GM23338 (cell line): ENCODE measurements at regions not wholly inside any gene's neighbourhood (a gene's known extent, or its start where the extent isn't known, plus 50 kb on each side); places are given as distances from the start of the nearest gene placed in this dataset.

ENCODE experiments used
- ATAC-seq: fragments of 200-7000 bp; cut with Tn5 transposase; 3 replicates; pipeline ENCODE4 v1.9.1; 2020
- DNase-seq: peaks from one replicate; pipeline ENCODE4 v3.0.0-alpha.2; 2015; ENCODE audit warnings: low spot score
- H2AFZ ChIP-seq: fragments of 200-600 bp; sonication (generic); 2 replicates; pipeline ENCODE4 v1.8.0; 2016; ENCODE audit warnings: antibody characterized with exemption, mild to moderate bottlenecking, moderate library complexity
- H3F3A ChIP-seq: fragments of 200-600 bp; sonication (generic); replicated peaks from 2 replicates; pipeline ENCODE4 v1.8.0; 2017; ENCODE audit warnings: antibody characterized with exemption, mixed run types, low read depth
- H3K27ac ChIP-seq: fragments of 200-600 bp; sonication (generic); 2 replicates; pipeline ENCODE4 v1.6.1; 2016; ENCODE audit warnings: low read depth
- H3K27me3 ChIP-seq: fragments of 200-600 bp; sonication (generic); 2 replicates; pipeline ENCODE4 v1.8.0; 2016; ENCODE audit warnings: mild to moderate bottlenecking, mixed run types, moderate library complexity; ENCODE audit not compliant: insufficient read depth
- H3K36me3 ChIP-seq: fragments of 200-600 bp; sonication (generic); 2 replicates; pipeline ENCODE4 v1.8.0; 2016; ENCODE audit warnings: mild to moderate bottlenecking; ENCODE audit not compliant: insufficient read depth
- H3K4me1 ChIP-seq: fragments of 200-600 bp; sonication (generic); 2 replicates; pipeline ENCODE4 v1.8.0; 2016; ENCODE audit warnings: mild to moderate bottlenecking, moderate library complexity; ENCODE audit not compliant: insufficient read depth
- H3K4me2 ChIP-seq: fragments of 200-600 bp; sonication (generic); 2 replicates; pipeline ENCODE4 v1.7.1; 2017; ENCODE audit warnings: mixed run types
- H3K4me3 ChIP-seq: fragments of 200-600 bp; sonication (generic); 2 replicates; pipeline ENCODE4 v1.6.1; 2016; ENCODE audit warnings: mixed run types
- H3K79me2 ChIP-seq: fragments of 200-600 bp; sonication (generic); replicated peaks from 2 replicates; pipeline ENCODE4 v1.8.0; 2017; ENCODE audit warnings: mild to moderate bottlenecking; ENCODE audit not compliant: insufficient read depth
- H3K9me2 ChIP-seq: fragments of 200-600 bp; sonication (generic); 2 replicates; pipeline ENCODE4 v1.8.0; 2017; ENCODE audit not compliant: insufficient read depth
- H4K20me1 ChIP-seq: fragments of 200-600 bp; sonication (generic); replicated peaks from 2 replicates; pipeline ENCODE4 v1.8.0; 2017; ENCODE audit warnings: mild to moderate bottlenecking; ENCODE audit not compliant: insufficient read depth
- H3K27ac Mint-ChIP-seq: 2 replicates; pipeline ENCODE4 v1.8.0; 2020; ENCODE audit warnings: inconsistent platforms, mild to moderate bottlenecking, moderate library complexity, mixed read lengths
- H3K27me3 Mint-ChIP-seq: 3 replicates; pipeline ENCODE4 v1.8.0; 2022; ENCODE audit warnings: low read depth, mild to moderate bottlenecking, moderate library complexity, mixed read lengths, inconsistent platforms; ENCODE audit not compliant: insufficient read depth, poor library complexity
- H3K36me3 Mint-ChIP-seq: 3 replicates; pipeline ENCODE4 v1.8.0; 2021; ENCODE audit warnings: low read depth, mild to moderate bottlenecking, inconsistent platforms, moderate library complexity, mixed read lengths
- H3K4me1 Mint-ChIP-seq: 3 replicates; pipeline ENCODE4 v1.8.0; 2020; ENCODE audit warnings: mild to moderate bottlenecking, inconsistent platforms, mixed read lengths
- H3K4me3 Mint-ChIP-seq: 3 replicates; pipeline ENCODE4 v1.8.0; 2021; ENCODE audit warnings: moderate library complexity, mild to moderate bottlenecking, inconsistent platforms, mixed read lengths
- H3K9me3 Mint-ChIP-seq: 3 replicates; pipeline ENCODE4 v1.8.0; 2020; ENCODE audit warnings: moderate library complexity, mild to moderate bottlenecking, inconsistent platforms, mixed read lengths
- CREB1 ChIP-seq: fragments of 250-450 bp; sonication (Bioruptor Pico); IDR thresholded peaks from 2 replicates; pipeline ENCODE4 v1.5.0; 2020; ENCODE audit warnings: low read depth, mild to moderate bottlenecking, moderate library complexity
- CTCF ChIP-seq, 2 experiments: fragments of 200-600 bp in 1 of 2; sonication (generic) in 1 of 2; conservative IDR thresholded peaks; 2 replicates each; pipeline versions ENCODE4 v1.5.1 to v1.6.1; 2016 to 2017; ENCODE audit warnings: antibody characterized with exemption in 2 of 2, low read depth in 2 of 2, mild to moderate bottlenecking in 2 of 2, moderate library complexity in 1 of 2
- ETS1 ChIP-seq: IDR thresholded peaks from 2 replicates; pipeline ENCODE4 v1.6.1; 2016; ENCODE audit warnings: antibody characterized with exemption
- EZH2 ChIP-seq: fragments of 200-600 bp; sonication (generic); IDR thresholded peaks from one replicate; pipeline ENCODE4 v1.8.0; 2017; ENCODE audit warnings: antibody characterized with exemption, mild to moderate bottlenecking, low read depth; ENCODE audit not compliant: unreplicated experiment
- EZH2phosphoT487 ChIP-seq: fragments of 200-600 bp; sonication (generic); IDR thresholded peaks from one replicate; pipeline ENCODE4 v1.8.1; 2018; ENCODE audit warnings: antibody characterized with exemption; ENCODE audit not compliant: unreplicated experiment
- JUNB ChIP-seq: IDR thresholded peaks from one replicate; pipeline ENCODE4 v1.6.1; 2016; ENCODE audit warnings: antibody characterized with exemption; ENCODE audit not compliant: unreplicated experiment
- NANOG ChIP-seq: IDR thresholded peaks from 2 replicates; pipeline ENCODE4 v1.6.1; 2016; ENCODE audit warnings: antibody characterized with exemption, borderline replicate concordance
- POLR2AphosphoS5 ChIP-seq: IDR thresholded peaks from 2 replicates; pipeline ENCODE4 v1.6.1; 2016; ENCODE audit warnings: antibody characterized with exemption, low read depth
- REST ChIP-seq: IDR thresholded peaks from one replicate; pipeline ENCODE4 v1.6.1; 2018; ENCODE audit warnings: antibody characterized with exemption; ENCODE audit not compliant: unreplicated experiment
- STAT1 ChIP-seq: IDR thresholded peaks from one replicate; pipeline ENCODE4 v1.6.1; 2016; ENCODE audit warnings: antibody characterized with exemption; ENCODE audit not compliant: unreplicated experiment
- ZNF114 ChIP-seq: fragments of 250-450 bp; sonication (Bioruptor Pico); IDR thresholded peaks from 2 replicates; pipeline ENCODE4 v1.5.0; 2020; ENCODE audit warnings: mild to moderate bottlenecking, moderate library complexity
- ZNF331 ChIP-seq: fragments of 250-450 bp; sonication (Bioruptor Pico); IDR thresholded peaks from 2 replicates; pipeline ENCODE4 v1.5.0; 2020; ENCODE audit warnings: low read depth, mild to moderate bottlenecking, moderate library complexity
- ZNF462 ChIP-seq: fragments of 250-450 bp; sonication (Bioruptor Pico); IDR thresholded peaks from 2 replicates; pipeline ENCODE4 v1.5.0; 2020; ENCODE audit warnings: mild to moderate bottlenecking, moderate library complexity

DNA sequence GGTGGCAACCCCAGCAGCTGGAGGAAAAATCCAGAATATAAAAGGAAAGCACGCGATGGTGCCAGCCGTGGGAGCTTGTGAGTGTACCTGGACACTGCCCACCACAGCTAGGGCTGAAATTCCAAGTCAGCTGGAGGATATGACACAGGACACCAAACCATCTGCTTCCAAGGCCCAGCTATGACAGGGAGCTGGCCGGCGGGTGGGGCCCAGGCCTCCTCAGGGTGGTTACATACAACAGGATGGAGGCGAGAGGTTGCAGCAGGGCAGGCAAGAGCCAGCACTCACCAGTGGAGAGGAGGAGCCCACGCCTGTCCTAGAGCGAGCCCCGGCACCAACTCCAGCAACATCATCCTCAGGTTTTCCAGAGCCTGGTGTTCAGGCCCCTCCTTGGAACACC lies 163.2 kb upstream of the RPL38 start:
- Mint-ChIP-seq H3K4me3 (no peak overlapping the region), H3K9me3 (no peaks in the 10 kb centered on the region), H3K27ac (no peak overlapping the region), H3K36me3 (no peaks in the 10 kb centered on the region), H3K27me3 (peaks cover 7% of the 10 kb centered on the region), H3K4me1 (no peaks in the 10 kb centered on the region)
- Histone ChIP-seq H3K4me2 (no peak overlapping the region), H3F3A (no peaks in the 10 kb centered on the region), H3K4me1 (no peaks in the 10 kb centered on the region), H4K20me1 (no peaks in the 10 kb centered on the region), H3K9me2 (no peaks in the 10 kb centered on the region), H3K27ac (no peak overlapping the region), H3K79me2 (no peaks in the 10 kb centered on the region), H3K4me3 (no peak overlapping the region), H3K36me3 (no peaks in the 10 kb centered on the region), H3K27me3 (no peaks in the 10 kb centered on the region), H2AFZ (0 out of 2 replicates have a peak overlapping the region, but pooled peaks have one; percentile 47)
- ATAC-seq (no peak), DNase-seq (no peak)
- TF ChIP-seq ETS1 (no peak), EZH2 (no peak), EZH2phosphoT487 (no peak), ZNF114 (CRISPR knock-in tag) (no peak), ZNF462 (no peak), CREB1 (CRISPR knock-in tag) (no peak), ZNF331 (CRISPR knock-in tag) (no peak), POLR2AphosphoS5 (no peak), REST (no peak), CTCF (conservative IDR thresholded peaks at IDR 0.05; ENCODE audit: low read depth in 2 of 2) (no peak), NANOG (no peak), STAT1 (no peak), JUNB (no peak)
